ENCODE measurements at regions not wholly inside any gene's neighbourhood (a gene's known extent, or its start where the extent isn't known, plus 50 kb on each side); places are given as distances from the start of the nearest gene placed in this dataset.

DNA sequence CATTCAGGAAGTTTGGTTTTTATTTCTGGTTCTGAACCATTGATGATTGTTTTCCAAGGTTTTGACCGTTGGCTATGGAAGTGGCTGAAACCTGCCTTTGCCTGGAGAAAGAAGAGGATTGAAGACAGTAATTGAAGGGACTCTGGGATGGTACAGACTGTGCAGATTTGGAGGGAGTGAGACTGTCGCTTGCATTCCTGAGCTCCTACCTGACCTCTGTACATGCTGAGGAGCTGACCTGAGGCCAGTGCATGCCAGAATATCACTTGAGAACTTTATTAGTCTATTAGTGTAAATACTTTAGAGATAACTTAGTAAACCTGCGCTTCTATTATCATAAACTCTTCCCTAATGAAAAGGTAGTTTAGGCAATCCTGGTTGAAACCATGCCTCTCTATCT lies 276.4 kb downstream of the IRS2 start:
- DNase-seq: no peak

DNA sequence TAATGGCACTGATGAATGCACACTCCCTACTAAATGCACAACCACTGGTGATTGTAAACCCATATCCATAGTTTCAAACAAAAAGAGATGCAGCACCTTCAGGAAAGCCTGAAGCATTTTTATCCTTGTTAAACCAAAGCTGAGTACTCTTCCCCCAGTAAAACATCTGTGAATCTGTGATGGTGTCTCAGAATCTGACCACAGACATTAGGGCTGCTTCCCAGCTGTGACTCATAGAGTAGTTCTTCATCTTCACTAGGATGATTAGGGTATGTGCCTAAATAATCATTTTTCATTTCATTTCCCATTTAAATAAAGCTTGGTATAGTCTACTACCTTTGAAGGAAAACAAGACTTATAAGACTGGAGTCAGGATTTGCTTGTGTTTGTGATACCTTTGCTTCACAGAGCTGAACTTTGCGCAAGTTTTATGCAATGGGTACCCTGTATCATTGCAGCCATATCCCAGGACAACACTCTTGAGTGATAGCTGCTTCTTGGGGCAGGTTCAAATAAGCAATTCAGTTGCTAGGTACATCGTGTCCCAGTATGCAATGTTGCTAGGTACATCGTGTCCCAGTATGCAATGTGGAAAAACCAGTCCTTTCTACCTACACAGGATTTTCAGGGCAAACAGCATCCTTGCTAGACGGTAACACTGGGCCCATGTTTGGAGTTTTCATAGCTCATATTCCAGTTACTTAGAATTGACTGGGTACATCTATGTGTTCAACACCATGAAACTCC lies 277.1 kb downstream of the IRS2 start:
- peak; percentile 78 for DNase-seq

DNA sequence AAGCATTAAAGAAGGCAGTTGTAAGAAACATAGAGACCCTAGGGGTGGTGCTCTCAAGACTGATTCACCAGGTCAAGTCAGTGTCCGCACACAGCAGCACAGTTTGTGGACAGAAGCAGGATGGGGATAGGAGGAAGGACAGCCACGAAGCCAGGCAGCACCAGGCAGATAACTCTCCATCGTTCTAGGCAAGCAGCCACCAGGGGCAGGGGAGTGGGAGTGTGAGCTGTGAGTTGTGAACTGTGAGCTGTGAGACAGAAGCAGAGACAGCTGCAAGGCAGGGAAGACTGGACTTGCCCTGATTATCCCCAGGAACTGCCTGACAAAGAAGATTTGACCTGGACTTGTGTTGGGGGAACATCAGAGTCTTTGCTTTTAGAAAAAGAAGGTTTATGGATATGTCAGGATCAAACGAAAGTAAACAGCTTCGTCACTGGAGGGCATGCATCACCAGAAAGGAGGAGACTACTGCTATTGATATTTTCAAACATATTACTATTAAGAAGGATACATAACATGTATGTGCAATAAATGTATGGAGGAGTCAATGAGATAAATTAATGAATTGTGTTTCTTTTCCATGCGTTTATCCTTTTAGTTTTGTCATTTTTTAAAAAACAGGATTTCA lies 286.1 kb downstream of the IRS2 start:
- DNase-seq: no peak

DNA sequence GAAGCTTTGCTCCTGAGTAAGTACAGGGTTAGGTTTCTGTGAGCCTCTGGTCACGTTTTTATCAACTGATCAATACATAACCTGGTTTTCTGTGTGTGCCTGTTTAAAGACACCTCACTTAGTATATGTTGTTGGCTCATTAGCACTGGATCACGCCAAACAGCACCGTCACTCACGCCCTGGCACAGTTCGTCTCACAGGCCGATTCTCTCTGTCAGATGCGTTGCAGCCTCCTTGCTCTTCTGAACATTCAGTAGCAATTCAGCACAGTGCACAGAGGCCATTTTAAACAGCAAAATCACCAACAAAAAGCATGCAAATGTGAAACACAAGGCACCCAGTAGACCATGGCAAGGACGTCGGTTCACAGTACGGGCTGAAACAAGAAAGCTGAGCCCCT lies 288.5 kb downstream of the IRS2 start:
- DNase-seq: no peak

DNA sequence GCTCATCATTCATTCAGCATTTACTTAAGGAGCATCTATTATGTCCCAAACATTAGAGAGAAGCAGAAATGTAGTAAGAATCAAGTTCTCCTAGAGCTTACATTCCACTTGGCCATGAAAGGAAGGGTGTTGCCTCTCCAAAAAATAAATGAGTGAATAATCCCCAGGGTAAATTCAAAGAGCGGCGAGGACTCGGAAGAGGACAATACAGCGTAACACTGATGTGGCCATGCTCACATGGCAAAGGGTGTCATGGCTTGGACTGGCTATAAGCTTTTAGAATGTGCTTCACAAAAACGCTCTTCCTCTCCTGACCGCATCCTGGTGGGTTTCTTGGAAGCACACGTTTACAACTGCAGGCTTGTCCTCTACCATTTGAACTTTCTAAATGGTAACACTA lies 290.2 kb downstream of the IRS2 start:
- peak; percentile 5 for DNase-seq

DNA sequence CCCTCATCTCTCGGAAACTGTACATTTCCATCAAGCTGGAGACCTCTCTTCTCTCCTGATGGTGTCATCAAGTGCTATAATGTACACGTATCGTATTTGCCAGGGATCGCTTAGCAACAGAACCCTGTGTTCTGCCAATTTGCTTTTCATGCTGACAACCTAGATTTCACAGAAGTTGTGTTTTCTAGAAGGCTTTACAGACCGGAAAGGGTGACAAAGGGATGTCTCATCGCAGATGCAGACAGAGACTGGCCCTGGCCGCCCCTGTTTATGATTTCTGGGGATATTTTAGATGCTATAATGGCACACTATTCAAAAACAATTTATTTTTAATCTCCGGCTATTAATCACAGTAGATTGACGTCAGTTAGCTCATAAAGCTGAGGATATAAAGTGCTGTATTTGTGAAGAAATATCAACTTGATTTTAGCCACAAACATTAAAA lies 291.4 kb downstream of the IRS2 start:
- peak; percentile 81 for DNase-seq

DNA sequence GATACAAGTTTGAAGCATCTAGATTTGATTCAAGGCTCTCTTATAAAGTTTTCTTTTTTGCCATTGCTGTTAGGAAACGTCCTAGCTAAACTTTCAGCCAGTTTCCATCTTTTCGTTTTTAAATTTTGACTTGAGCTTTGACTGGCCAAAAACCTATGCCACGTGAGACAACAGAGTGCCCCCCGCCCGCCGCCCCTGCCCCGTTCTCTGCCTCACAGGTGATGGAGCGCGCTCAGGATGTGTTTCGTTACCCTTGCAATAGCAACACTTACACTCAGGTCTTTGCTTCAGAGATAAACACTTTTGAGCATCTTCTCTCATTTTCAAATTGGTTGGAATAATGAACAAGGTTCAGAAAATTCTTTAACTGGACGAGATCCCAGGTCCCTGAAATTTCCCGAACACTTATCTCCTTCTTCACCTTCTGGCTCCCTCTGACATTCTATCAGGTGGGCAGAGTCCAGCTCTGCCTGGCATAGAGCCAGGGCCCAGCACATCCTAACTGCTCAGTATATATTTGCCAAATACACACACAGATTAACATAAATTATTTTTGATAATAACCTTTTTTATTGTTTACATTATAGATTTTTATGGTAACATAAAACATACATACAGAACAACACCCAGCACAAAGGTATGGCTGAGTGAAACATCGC lies 301.1 kb downstream of the IRS2 start:
- DNase-seq: no peak

DNA sequence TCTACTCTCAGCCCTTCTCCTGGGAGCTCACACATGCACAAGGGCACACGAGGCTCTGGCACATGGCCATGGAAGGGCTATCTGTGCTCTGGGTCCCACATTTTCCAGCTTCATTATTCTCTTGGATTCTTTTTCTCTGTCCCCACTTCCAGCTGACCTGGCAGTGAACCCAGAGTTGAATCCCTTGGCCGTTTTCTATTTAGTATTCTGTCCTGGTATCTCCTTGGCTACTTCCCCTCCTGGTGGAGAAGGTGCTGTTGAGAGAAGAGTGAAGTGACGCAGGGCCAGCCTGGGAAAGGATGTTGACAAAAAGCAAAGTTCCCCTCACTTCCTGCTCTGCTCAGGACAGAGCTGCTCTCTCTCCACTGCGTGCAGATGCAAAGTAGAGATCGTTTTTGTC lies 303.1 kb downstream of the IRS2 start:
- DNase-seq: no peak

DNA sequence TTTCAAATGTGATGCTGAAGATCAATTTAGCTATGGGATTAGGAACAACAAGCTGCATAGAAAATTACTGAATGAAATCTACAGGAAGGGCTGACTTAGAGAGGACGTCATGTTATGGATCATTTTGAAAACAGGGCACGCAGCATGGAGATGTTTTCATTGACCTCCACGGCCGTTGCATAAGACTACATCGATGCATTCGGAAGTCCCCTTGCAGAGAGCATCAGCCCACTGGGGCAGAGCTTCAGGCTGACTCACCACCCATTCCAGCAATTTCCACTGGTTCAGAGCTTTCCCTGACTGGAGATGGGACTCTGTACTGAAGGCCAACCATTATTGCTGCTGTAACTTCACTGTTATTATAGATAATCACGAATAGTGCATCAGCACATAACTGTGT lies 305.3 kb downstream of the IRS2 start:
- DNase-seq: no peak

DNA sequence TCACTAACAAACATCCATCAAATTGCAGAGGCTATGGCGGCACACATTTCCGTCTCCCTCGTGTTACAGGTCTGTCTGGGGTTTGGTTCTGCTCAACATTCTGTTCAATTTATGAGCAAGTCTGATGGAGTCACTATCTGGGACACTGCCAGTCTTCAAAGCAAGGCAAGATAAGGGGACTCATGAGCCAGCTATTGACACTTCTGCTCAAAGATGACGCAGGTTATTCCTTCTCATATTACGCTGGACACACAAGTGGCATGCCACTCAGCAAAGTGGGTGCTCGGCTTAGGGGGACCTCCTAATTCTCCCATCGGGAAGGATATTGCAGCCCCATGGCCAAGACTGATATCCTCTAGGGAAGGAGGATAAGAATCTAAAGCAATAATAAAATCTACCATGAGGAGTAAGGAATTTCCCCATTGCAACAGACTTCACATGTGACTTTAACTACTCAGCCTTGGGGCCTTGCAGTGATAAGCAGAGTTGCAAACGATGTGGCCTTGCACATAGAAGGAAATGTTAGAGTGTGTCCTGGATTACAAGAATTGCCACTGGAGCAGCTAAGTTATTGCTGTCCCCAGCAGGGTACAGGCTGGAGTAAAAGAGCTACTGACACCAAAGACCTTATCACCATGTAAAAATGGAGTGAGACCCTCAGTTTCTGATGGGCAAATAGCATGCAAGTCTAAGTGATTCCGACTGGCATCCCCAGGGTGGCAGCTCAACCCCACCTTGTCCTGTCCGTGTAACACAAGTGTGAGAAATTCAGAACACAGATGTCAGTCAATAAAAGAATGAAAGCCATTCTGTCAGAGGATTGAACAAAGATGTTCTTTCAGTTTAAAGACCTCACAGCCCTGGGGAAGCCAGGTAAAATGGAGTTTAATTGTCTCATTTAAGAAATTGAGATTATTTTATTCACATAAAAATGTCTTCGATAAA lies 306.1 kb downstream of the IRS2 start:
- DNase-seq: peak; percentile 28

DNA sequence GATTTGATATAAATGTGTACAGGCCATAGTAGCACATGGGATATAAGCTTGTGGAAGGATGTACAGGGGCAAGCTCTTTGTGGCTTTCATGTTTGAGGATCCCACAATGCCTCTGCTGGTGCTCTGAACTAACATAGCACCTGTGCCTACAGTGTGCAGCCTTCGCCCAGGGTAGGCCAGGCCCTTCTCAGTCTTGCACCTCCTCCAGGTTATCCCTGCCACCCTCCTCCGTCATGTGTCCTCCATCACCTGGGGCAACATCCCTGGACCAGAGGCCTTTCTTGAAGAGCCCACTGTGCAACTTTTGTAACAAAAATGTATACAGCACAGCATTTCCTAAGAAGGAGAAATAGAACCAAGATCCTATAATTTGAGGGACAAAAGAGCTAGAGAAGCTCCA lies 306.8 kb downstream of the IRS2 start:
- DNase-seq: no peak

DNA sequence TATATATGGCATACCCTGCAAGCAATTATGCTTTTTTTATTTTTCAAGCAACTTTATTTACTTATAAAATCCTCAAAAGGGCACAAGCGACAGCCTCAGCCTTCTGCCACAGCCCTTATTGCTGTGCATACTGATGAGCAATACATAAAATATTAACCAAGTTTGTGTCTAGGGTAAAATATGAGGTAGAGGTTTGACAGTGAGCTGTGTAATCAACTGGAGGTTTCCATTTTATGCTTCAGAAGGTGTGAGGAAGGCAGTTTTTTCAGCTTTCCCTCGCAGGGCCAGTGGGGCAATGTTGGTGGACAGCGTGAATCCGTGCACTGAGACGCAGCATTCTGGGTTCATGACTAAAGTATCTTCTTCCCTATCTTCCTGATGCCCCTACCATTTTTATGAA lies 310.4 kb downstream of the IRS2 start:
- DNase-seq: no peak

DNA sequence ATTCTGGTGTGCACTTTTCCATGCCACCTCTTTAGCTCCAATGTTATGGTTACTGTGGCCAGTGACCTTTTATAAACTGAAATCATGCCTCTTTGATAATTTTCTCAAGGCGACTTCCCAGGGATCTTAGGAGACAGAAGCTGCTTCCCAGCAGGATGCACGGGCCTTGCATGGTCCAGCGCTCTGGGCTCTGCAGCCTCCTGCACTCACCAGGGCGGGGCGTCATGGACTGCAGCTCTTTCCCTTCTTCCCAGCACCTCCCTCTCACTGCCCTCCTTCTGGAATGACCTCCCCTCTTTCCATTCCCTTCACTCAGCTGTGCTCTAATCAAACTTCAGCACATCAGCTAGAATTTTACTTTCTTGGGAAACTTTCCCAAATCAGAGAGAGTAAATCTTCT lies 318.3 kb downstream of the IRS2 start:
- DNase-seq: no peak

DNA sequence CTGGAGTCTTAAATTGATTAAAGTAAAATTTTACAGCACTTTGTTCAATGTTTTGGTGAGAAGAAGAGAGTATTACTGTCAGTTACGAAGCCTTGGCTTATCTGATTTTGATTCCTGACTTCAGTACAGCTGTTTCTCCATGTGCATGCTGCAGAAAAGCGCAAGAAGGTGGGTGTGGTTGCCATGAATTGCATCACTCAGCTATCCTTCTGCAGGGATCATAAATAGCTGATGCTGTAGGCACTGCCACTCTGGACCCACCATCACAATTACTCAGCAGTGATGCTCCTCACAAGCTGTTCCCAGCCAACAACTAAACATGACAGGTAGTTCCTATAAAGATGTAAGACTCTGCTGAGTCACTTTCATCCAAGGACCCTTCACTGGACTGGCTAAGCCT lies 321.2 kb downstream of the IRS2 start:
- peak; percentile 11 for DNase-seq

DNA sequence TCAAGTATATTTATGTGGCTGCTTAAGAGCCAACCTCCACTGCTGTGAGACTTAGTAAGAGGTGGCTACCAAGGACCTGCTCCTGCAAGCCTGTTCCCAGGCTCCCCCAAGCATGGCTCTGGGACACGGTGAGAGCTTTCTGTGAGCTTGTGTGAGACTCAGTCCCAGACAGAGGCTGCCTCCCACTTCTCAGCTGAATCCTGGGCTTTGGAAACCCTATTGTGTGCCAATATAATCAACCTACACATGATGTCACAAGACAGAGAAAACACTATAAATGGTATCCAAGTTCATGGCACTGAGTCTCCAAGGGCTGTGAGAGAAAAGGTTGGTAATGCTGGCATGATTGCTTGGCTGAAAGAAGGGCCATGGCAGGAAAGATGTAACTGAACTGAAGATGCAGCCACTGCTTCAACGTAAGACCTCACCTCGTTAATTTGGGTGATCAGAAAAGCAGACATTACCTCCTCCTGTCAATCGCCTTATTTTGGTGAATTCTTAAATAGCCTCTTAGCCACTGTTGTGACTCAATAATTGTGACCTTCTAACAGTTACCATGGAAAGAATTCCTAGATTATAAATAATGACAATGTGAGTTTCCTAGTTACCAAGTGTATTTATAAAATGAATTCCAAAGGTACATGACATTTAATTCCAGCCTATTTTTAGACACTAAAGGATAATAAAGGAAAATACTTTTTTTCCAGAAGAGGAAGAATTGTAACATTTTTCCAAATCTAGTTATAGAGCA lies 332.0 kb downstream of the IRS2 start:
- peak; percentile 38 for DNase-seq

DNA sequence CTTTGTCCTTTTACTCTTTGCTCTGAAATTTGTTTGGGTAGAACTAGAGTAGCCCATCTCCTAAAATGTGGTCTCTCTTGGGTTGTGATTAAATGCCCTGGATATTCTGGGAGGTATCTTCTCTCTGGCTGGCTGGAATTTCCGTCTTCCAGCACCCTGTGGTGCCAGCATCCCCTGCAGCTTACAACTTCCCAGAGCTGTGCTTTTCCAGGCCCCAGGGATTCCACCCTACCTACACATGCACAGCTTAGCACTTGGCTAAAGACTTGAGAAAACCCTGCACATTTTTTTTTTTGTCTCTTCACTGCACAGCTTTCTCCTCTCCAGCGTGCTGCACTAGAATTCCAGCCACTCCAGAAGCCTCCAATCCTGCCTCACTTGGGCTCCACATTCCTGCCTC lies 334.7 kb downstream of the IRS2 start:
- no peak for DNase-seq

DNA sequence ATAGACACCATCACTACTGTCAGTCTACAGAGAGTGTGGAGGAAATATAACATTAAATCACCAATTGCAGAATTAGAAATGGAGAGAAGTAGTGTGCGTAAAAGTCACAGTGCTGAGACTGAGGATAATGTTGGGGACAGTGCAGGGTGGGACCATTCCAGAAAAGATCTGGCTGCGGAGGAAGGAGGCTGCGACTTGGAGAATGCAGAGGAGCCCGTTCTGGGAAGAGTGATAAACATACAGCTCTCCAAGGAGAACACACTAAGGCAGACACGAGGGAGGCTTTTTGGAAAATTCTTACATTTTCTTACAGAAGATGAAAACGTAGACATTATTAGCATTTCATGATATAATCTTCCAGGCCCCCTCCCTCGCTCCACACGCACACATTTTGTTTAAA lies 337.8 kb downstream of the IRS2 start:
- DNase-seq: no peak

DNA sequence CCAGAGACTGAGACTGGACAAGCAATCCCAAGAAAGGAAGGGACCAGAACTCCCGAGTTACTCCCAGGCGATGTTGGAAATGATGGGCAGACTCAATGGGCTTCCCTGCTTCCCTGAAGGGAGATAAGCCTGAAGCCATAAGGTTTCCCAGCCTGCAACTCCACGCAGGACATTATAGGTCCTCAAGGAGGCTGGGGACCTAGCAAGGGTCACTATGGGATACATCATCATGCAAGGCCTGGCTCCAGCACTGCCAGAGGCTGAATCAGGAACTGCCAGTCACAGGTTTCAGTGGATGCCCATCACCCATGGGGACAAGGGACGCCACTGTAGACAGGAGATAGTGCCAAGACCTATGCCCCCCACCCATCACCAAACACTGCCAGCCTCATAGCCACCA lies 338.7 kb downstream of the IRS2 start:
- DNase-seq: no peak

DNA sequence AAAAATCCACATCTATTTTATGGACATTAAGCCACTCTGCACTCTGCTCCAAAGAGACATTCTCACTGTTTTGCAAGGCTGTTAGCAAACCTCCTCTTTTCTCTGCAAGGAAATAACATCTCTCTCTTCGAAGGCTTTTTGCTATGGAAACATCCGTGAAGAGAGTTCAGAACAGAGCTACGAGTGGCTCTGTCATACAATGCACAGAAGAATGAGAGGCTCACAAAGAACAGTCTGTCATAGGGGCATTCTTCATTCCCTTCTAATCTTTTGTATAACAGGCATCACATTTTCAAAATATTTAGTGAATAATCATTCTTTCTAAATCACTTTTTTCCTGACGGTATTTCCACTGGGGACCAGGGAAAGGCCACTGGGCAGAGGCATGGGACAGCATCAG lies 346.1 kb downstream of the IRS2 start:
- DNase-seq: no peak

DNA sequence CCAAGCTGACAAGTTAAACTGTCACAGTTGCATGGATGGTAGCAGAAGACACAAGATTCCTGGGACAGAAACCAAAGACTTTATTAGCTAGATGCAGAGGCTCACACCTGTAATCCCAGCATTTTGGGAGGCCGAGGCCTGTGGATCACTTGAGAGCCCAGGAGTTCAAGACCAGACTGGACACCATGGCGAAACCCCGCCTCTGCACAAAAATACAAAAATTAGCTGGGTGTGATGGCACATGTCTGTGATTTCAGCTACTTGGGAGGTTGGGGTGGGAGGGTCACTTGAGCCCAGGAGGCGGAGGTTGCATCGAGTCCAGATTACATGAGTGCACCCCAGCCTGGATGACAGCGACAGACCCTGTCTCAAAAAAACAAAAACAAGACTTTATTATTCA lies 346.6 kb downstream of the IRS2 start:
- no peak for DNase-seq

DNA sequence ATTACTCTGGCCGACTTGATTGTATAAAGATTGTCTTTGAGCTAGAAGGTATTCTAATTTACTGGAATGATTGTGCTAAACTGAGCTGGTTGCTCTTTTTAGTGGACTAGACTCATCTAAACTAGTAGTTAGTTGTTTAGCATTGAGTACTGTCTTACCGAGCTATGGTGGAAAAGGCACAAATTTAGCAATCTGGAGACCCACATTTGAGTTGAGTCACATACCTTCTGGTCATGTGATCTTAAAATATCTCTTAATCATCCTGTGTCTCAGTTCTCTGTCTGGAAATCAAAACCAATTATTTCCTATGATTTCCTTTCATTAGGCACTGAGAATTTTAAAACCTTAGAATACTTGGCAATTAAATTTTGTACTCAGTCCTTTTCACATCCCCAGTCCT lies 349.5 kb downstream of the IRS2 start:
- DNase-seq: no peak

DNA sequence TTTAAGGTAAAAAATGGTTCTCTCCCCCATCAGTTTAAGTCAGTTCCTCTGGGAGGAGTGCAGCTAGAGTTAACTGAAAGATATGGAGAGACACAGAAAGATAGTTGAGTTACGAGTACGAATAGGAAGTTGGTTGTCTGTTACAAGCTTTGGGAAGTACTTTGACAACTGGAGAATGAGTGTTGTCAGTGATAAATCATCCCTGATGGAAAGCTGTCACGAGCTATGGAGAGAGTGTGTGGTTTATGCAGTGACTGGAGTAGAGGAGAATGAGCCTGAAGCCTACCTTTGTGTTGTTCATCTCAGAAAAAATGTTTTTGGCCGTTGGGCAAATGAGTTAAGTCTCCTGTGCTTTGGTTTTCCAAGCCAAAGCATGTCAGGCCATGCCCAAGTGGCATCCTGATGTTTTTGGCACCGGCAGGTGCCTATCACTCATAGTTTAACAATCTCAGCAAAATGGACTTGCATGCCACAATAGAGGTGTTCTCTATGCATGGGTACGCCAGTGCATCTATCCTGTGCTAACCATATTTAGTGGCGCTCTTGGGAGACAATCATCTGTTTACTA lies 350.2 kb downstream of the IRS2 start:
- DNase-seq: no peak

All from fibroblast of skin of right quadriceps (primary cell).